NB4 (cell line): ENCODE measurements at regions not wholly inside any gene's neighbourhood (a gene's known extent, or its start where the extent isn't known, plus 50 kb on each side); places are given as distances from the start of the nearest gene placed in this dataset.

Experiments used
- CTCF ChIP-seq: IDR thresholded peaks from one replicate; pipeline ENCODE4 v1.5.1; 2012; ENCODE audit warnings: low read depth, low read length
- MAX ChIP-seq: IDR thresholded peaks from 2 replicates; pipeline ENCODE4 v1.6.1; 2011; ENCODE audit warnings: low read depth, low read length
- MYC ChIP-seq: IDR thresholded peaks from 2 replicates; pipeline ENCODE4 v1.6.1; 2011; ENCODE audit warnings: low read depth, low read length
- POLR2A ChIP-seq: IDR thresholded peaks from 2 replicates; pipeline ENCODE4 v1.6.1; 2011; ENCODE audit warnings: mild to moderate bottlenecking; ENCODE audit not compliant: insufficient read length; ENCODE audit errors: extremely low read depth

GRCh38 chr16:88288303-88288702 is 94.5 kb upstream of the ZNF469 start:
- TF ChIP-seq CTCF (no peak), POLR2A (no peak), MAX (no peak), MYC (no peak)
